ENCODE measurements at regions not wholly inside any gene's neighbourhood (a gene's known extent, or its start where the extent isn't known, plus 50 kb on each side); places are given as distances from the start of the nearest gene placed in this dataset.

GRCh38 chr2:195370167-195370943, 286.7 kb upstream of the SLC39A10 start:
- H3K4me3 ChIP-seq (ENCODE audit: insufficient read depth, low read depth, low read length, poor library complexity, severe bottlenecking): no peak overlapping the region
- no peak overlapping the region for H3K27ac ChIP-seq (ENCODE audit: insufficient read depth, low read length, poor library complexity, severe bottlenecking)
- no peaks in the 10 kb centered on the region for H3K36me3 ChIP-seq (ENCODE audit: control insufficient read depth, insufficient read depth, low read length)
- H3K9me3 ChIP-seq (ENCODE audit: control insufficient read depth, low read length): no peaks in the 10 kb centered on the region
- DNase-seq: no peak
- no peaks in the 10 kb centered on the region for H3K4me1 ChIP-seq (ENCODE audit: control insufficient read depth, insufficient read depth, low read length, poor library complexity, severe bottlenecking)
- H3K27me3 ChIP-seq (replicated peaks; ENCODE audit: control insufficient read depth, insufficient read depth, low read length, poor library complexity, severe bottlenecking): no peaks in the 10 kb centered on the region

GRCh38 chr2:195369218-195369587, 287.8 kb upstream of the SLC39A10 start:
- no peaks in the 10 kb centered on the region for H3K36me3 ChIP-seq (ENCODE audit: control insufficient read depth, insufficient read depth, low read length)
- no peaks in the 10 kb centered on the region for H3K27me3 ChIP-seq (replicated peaks; ENCODE audit: control insufficient read depth, insufficient read depth, low read length, poor library complexity, severe bottlenecking)
- no peak for DNase-seq
- H3K4me3 ChIP-seq (ENCODE audit: insufficient read depth, low read depth, low read length, poor library complexity, severe bottlenecking): no peak overlapping the region
- no peaks in the 10 kb centered on the region for H3K9me3 ChIP-seq (ENCODE audit: control insufficient read depth, low read length)
- no peak overlapping the region for H3K27ac ChIP-seq (ENCODE audit: insufficient read depth, low read length, poor library complexity, severe bottlenecking)
- no peaks in the 10 kb centered on the region for H3K4me1 ChIP-seq (ENCODE audit: control insufficient read depth, insufficient read depth, low read length, poor library complexity, severe bottlenecking)

GRCh38 chr2:195368249-195369217, 288.5 kb upstream of the SLC39A10 start:
- no peaks in the 10 kb centered on the region for H3K27me3 ChIP-seq (replicated peaks; ENCODE audit: control insufficient read depth, insufficient read depth, low read length, poor library complexity, severe bottlenecking)
- H3K4me1 ChIP-seq (ENCODE audit: control insufficient read depth, insufficient read depth, low read length, poor library complexity, severe bottlenecking): no peaks in the 10 kb centered on the region
- DNase-seq: no peak
- no peaks in the 10 kb centered on the region for H3K36me3 ChIP-seq (ENCODE audit: control insufficient read depth, insufficient read depth, low read length)
- no peak overlapping the region for H3K27ac ChIP-seq (ENCODE audit: insufficient read depth, low read length, poor library complexity, severe bottlenecking)
- H3K4me3 ChIP-seq (ENCODE audit: insufficient read depth, low read depth, low read length, poor library complexity, severe bottlenecking): no peak overlapping the region
- no peaks in the 10 kb centered on the region for H3K9me3 ChIP-seq (ENCODE audit: control insufficient read depth, low read length)

DNA sequence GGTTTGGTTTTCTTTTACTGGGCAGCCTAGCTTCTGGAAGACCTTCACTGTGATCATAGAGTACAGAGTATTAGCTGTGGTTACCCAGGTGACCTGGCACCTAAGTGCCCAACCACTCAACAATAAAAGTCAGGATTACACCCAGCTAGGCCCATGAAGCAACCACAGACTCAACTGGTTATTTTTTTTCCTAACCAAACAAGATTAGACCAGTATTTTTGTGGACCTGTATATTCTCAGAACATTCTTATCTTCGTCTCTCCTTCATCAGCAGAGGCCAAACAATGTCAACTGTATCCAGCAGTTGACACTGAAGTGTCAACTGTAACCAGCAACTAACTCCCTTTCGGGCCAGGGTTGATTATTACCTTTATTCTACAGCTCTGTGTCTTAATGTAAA, 289.2 kb upstream of the SLC39A10 start:
- Histone ChIP-seq H3K36me3 (ENCODE audit: control insufficient read depth, insufficient read depth, low read length) (no peaks in the 10 kb centered on the region), H3K4me3 (ENCODE audit: insufficient read depth, low read depth, low read length, poor library complexity, severe bottlenecking) (no peak overlapping the region), H3K9me3 (ENCODE audit: control insufficient read depth, low read length) (no peaks in the 10 kb centered on the region), H3K4me1 (ENCODE audit: control insufficient read depth, insufficient read depth, low read length, poor library complexity, severe bottlenecking) (no peaks in the 10 kb centered on the region), H3K27me3 (replicated peaks; ENCODE audit: control insufficient read depth, insufficient read depth, low read length, poor library complexity, severe bottlenecking) (no peaks in the 10 kb centered on the region), H3K27ac (ENCODE audit: insufficient read depth, low read length, poor library complexity, severe bottlenecking) (no peak overlapping the region)
- DNase-seq: no peak

- Histone ChIP-seq H3K36me3 (ENCODE audit: control insufficient read depth, insufficient read depth, low read length) (no peaks in the 10 kb centered on the region), H3K27me3 (replicated peaks; ENCODE audit: control insufficient read depth, insufficient read depth, low read length, poor library complexity, severe bottlenecking) (no peaks in the 10 kb centered on the region), H3K4me1 (ENCODE audit: control insufficient read depth, insufficient read depth, low read length, poor library complexity, severe bottlenecking) (no peaks in the 10 kb centered on the region), H3K9me3 (ENCODE audit: control insufficient read depth, low read length) (no peaks in the 10 kb centered on the region), H3K4me3 (ENCODE audit: insufficient read depth, low read depth, low read length, poor library complexity, severe bottlenecking) (no peak overlapping the region), H3K27ac (ENCODE audit: insufficient read depth, low read length, poor library complexity, severe bottlenecking) (no peak overlapping the region)
- DNase-seq: no peak
Measured at GRCh38 chr2:195364015-195364965, 292.7 kb upstream of the SLC39A10 start.

DNA sequence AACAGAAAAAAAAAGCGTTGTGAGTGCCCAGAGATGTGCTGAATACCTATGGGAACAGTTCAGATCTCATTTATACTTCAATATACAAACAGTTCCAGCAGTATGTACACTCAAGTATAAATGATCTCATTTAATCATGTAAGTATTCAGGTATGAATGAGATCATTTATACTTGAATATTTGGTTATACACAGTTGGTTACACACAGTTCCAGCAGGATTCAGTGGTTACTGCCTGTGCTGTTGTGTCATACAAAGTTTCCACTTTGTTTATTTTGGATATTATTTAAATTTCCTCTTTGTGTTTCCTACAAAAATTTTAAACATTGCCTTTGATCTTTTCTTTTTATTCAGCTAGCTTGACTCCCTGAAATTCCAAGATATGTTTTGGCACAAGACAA, 293.5 kb upstream of the SLC39A10 start:
- Histone ChIP-seq H3K27ac (ENCODE audit: insufficient read depth, low read length, poor library complexity, severe bottlenecking) (no peak overlapping the region), H3K36me3 (ENCODE audit: control insufficient read depth, insufficient read depth, low read length) (no peaks in the 10 kb centered on the region), H3K27me3 (replicated peaks; ENCODE audit: control insufficient read depth, insufficient read depth, low read length, poor library complexity, severe bottlenecking) (no peaks in the 10 kb centered on the region), H3K4me3 (ENCODE audit: insufficient read depth, low read depth, low read length, poor library complexity, severe bottlenecking) (no peak overlapping the region), H3K4me1 (ENCODE audit: control insufficient read depth, insufficient read depth, low read length, poor library complexity, severe bottlenecking) (no peaks in the 10 kb centered on the region), H3K9me3 (ENCODE audit: control insufficient read depth, low read length) (no peaks in the 10 kb centered on the region)
- DNase-seq: no peak

- H3K27me3 ChIP-seq (replicated peaks; ENCODE audit: control insufficient read depth, insufficient read depth, low read length, poor library complexity, severe bottlenecking): no peaks in the 10 kb centered on the region
- no peak overlapping the region for H3K4me3 ChIP-seq (ENCODE audit: insufficient read depth, low read depth, low read length, poor library complexity, severe bottlenecking)
- no peaks in the 10 kb centered on the region for H3K4me1 ChIP-seq (ENCODE audit: control insufficient read depth, insufficient read depth, low read length, poor library complexity, severe bottlenecking)
- H3K27ac ChIP-seq (ENCODE audit: insufficient read depth, low read length, poor library complexity, severe bottlenecking): no peak overlapping the region
- no peaks in the 10 kb centered on the region for H3K9me3 ChIP-seq (ENCODE audit: control insufficient read depth, low read length)
- H3K36me3 ChIP-seq (ENCODE audit: control insufficient read depth, insufficient read depth, low read length): no peaks in the 10 kb centered on the region
- DNase-seq: no peak
Measured at GRCh38 chr2:195360242-195360641, 296.8 kb upstream of the SLC39A10 start.

GRCh38 chr2:195359043-195359735, 297.8 kb upstream of the SLC39A10 start:
- DNase-seq: no peak
- H3K27me3 ChIP-seq (replicated peaks; ENCODE audit: control insufficient read depth, insufficient read depth, low read length, poor library complexity, severe bottlenecking): no peaks in the 10 kb centered on the region
- H3K4me1 ChIP-seq (ENCODE audit: control insufficient read depth, insufficient read depth, low read length, poor library complexity, severe bottlenecking): no peaks in the 10 kb centered on the region
- H3K4me3 ChIP-seq (ENCODE audit: insufficient read depth, low read depth, low read length, poor library complexity, severe bottlenecking): no peak overlapping the region
- no peaks in the 10 kb centered on the region for H3K36me3 ChIP-seq (ENCODE audit: control insufficient read depth, insufficient read depth, low read length)
- no peak overlapping the region for H3K27ac ChIP-seq (ENCODE audit: insufficient read depth, low read length, poor library complexity, severe bottlenecking)
- no peaks in the 10 kb centered on the region for H3K9me3 ChIP-seq (ENCODE audit: control insufficient read depth, low read length)

- no peaks in the 10 kb centered on the region for H3K27me3 ChIP-seq (replicated peaks; ENCODE audit: control insufficient read depth, insufficient read depth, low read length, poor library complexity, severe bottlenecking)
- no peaks in the 10 kb centered on the region for H3K4me1 ChIP-seq (ENCODE audit: control insufficient read depth, insufficient read depth, low read length, poor library complexity, severe bottlenecking)
- H3K27ac ChIP-seq (ENCODE audit: insufficient read depth, low read length, poor library complexity, severe bottlenecking): no peak overlapping the region
- DNase-seq: no peak
- no peaks in the 10 kb centered on the region for H3K9me3 ChIP-seq (ENCODE audit: control insufficient read depth, low read length)
- no peak overlapping the region for H3K4me3 ChIP-seq (ENCODE audit: insufficient read depth, low read depth, low read length, poor library complexity, severe bottlenecking)
- no peaks in the 10 kb centered on the region for H3K36me3 ChIP-seq (ENCODE audit: control insufficient read depth, insufficient read depth, low read length)
Measured at GRCh38 chr2:195356920-195357440, 300.0 kb upstream of the SLC39A10 start.
